IMR-90 (cell line): ENCODE measurements at regions not wholly inside any gene's neighbourhood (a gene's known extent, or its start where the extent isn't known, plus 50 kb on each side); places are given as distances from the start of the nearest gene placed in this dataset.

ENCODE experiments used
- ATAC-seq: fragments of 200-7000 bp; cut with Tn5 transposase; 2 replicates; pipeline ENCODE4 v1.9.1; 2020; ENCODE audit warnings: low read depth, mild to moderate bottlenecking, moderate library complexity
- BruUV-seq: library from RNA; stranded (reverse); fragments of 400-500 nt; replicated peaks from 2 replicates; lab custom pipeline; 2021; lab: Mats Ljungman, UMichigan
- CTCF ChIA-PET: fragments of 300-600 bp; formaldehyde crosslinking; extraction: SDS; loops from one replicate; lab custom pipeline; 2021; ENCODE audit warnings: antibody characterized with exemption; lab: Yijun Ruan, JAX
- POLR2A ChIA-PET: fragments of 300-600 bp; sonication (Branson Sonifier 250); formaldehyde crosslinking; loops from one replicate; lab custom pipeline; 2022; ENCODE audit warnings: antibody characterized with exemption; ENCODE audit not compliant: unreplicated experiment; lab: Charles Lee
- DNase-seq: peaks from one replicate; pipeline ENCODE4 v3.0.0; 2013
- H2AFZ ChIP-seq: replicated peaks from 2 replicates; pipeline ENCODE3; 2013; ENCODE audit warnings: low read length, mild to moderate bottlenecking; ENCODE audit not compliant: poor library complexity
- H2AK5ac ChIP-seq: 2 replicates; pipeline ENCODE4 v1.6.1; 2013; ENCODE audit warnings: low read depth, low read length, inconsistent platforms
- H2AK9ac ChIP-seq: replicated peaks from 2 replicates; pipeline ENCODE3; 2013; ENCODE audit warnings: mild to moderate bottlenecking, low read depth, low read length, moderate library complexity; ENCODE audit not compliant: poor library complexity
- H2BK120ac ChIP-seq: 2 replicates; pipeline ENCODE4 v1.6.1; 2013; ENCODE audit warnings: low read depth, low read length, inconsistent platforms
- H2BK15ac ChIP-seq: 3 replicates; pipeline ENCODE4 v1.6.1; 2013; ENCODE audit warnings: low read depth, low read length, inconsistent platforms
- H2BK20ac ChIP-seq: 2 replicates; pipeline ENCODE4 v1.6.1; 2013; ENCODE audit warnings: low read depth, mild to moderate bottlenecking, inconsistent platforms, low read length, moderate library complexity
- H2BK5ac ChIP-seq: 2 replicates; pipeline ENCODE4 v1.6.1; 2013; ENCODE audit warnings: mild to moderate bottlenecking, low read depth, low read length, inconsistent platforms; ENCODE audit not compliant: poor library complexity, severe bottlenecking
- H3K14ac ChIP-seq: replicated peaks from 2 replicates; pipeline ENCODE4 v1.6.1; 2013; ENCODE audit warnings: low read depth, low read length, inconsistent platforms
- H3K18ac ChIP-seq: 2 replicates; pipeline ENCODE4 v1.6.1; 2013; ENCODE audit warnings: low read depth, low read length, control low read depth
- H3K23ac ChIP-seq: 2 replicates; pipeline ENCODE4 v1.6.1; 2013; ENCODE audit warnings: low read depth, low read length, inconsistent platforms
- H3K27ac ChIP-seq: 2 replicates; pipeline ENCODE4 v1.5.1; 2013; ENCODE audit warnings: mild to moderate bottlenecking, control low read depth, low read length; ENCODE audit not compliant: insufficient read depth
- H3K27me3 ChIP-seq: 2 replicates; pipeline ENCODE4 v1.6.1; 2013; ENCODE audit warnings: low read length; ENCODE audit not compliant: control insufficient read depth, insufficient read depth
- H3K36me3 ChIP-seq: 2 replicates; pipeline ENCODE4 v1.6.1; 2013; ENCODE audit warnings: low read length, mixed read lengths; ENCODE audit not compliant: control insufficient read depth, insufficient read depth
- H3K4ac ChIP-seq: 2 replicates; pipeline ENCODE4 v1.6.1; 2013; ENCODE audit warnings: low read depth, low read length, inconsistent platforms
- H3K4me1 ChIP-seq: 2 replicates; pipeline ENCODE4 v1.6.1; 2013; ENCODE audit warnings: low read length, mixed read lengths; ENCODE audit not compliant: control insufficient read depth, insufficient read depth
- H3K4me2 ChIP-seq: 2 replicates; pipeline ENCODE4 v1.6.1; 2013; ENCODE audit warnings: low read depth, mild to moderate bottlenecking, control low read depth, low read length, moderate library complexity
- H3K4me3 ChIP-seq: 2 replicates; pipeline ENCODE4 v1.5.1; 2013; ENCODE audit warnings: low read depth, mild to moderate bottlenecking, control low read depth, low read length, moderate library complexity; ENCODE audit not compliant: insufficient read depth
- H3K56ac ChIP-seq: 2 replicates; pipeline ENCODE4 v1.6.1; 2013; ENCODE audit warnings: low read length, inconsistent platforms; ENCODE audit not compliant: insufficient read depth; ENCODE audit errors: extremely low read depth
- H3K79me1 ChIP-seq, 2 experiments: 2 replicates each; pipeline ENCODE4 v1.6.1; 2013; ENCODE audit warnings: low read length in 2 of 2, inconsistent platforms in 1 of 2, low read depth in 1 of 2
- H3K9ac ChIP-seq: 2 replicates; pipeline ENCODE4 v1.6.1; 2013; ENCODE audit warnings: low read depth, low read length, control low read depth
- H3K9me1 ChIP-seq: 2 replicates; pipeline ENCODE4 v1.6.1; 2013; ENCODE audit warnings: low read length, inconsistent platforms; ENCODE audit not compliant: insufficient read depth
- H3K9me3 ChIP-seq: 2 replicates; pipeline ENCODE4 v1.6.1; 2013; ENCODE audit warnings: low read length; ENCODE audit not compliant: control insufficient read depth, insufficient read depth
- H4K20me1 ChIP-seq: 2 replicates; pipeline ENCODE4 v1.6.1; 2013; ENCODE audit warnings: low read length, inconsistent platforms; ENCODE audit not compliant: insufficient read depth
- H4K5ac ChIP-seq: 2 replicates; pipeline ENCODE4 v1.6.1; 2013; ENCODE audit warnings: mild to moderate bottlenecking, low read depth, low read length, control low read depth
- H4K8ac ChIP-seq, 2 experiments: 2 replicates each; pipeline ENCODE4 v1.6.1; 2013; ENCODE audit warnings: low read depth in 2 of 2, low read length in 2 of 2, control low read depth in 1 of 2, inconsistent platforms in 1 of 2
- H4K91ac ChIP-seq: 2 replicates; pipeline ENCODE4 v1.6.1; 2013; ENCODE audit warnings: low read depth, low read length, inconsistent platforms; ENCODE audit not compliant: insufficient read depth
- BHLHE40 ChIP-seq: fragments of 150-350 bp; IDR thresholded peaks from 2 replicates; pipeline ENCODE4 v1.6.1; 2016; ENCODE audit warnings: mild to moderate bottlenecking, low read depth, low read length
- CEBPB ChIP-seq: IDR thresholded peaks from 2 replicates; pipeline ENCODE4 v1.6.1; 2012; ENCODE audit warnings: low read depth, low read length, improper control_type of control experiment
- CHD1 ChIP-seq: IDR thresholded peaks from 2 replicates; pipeline ENCODE4 v1.6.1; 2012; ENCODE audit warnings: low read depth, low read length, improper control_type of control experiment
- MAFK ChIP-seq: IDR thresholded peaks from 2 replicates; pipeline ENCODE4 v1.6.1; 2012; ENCODE audit warnings: low read depth, low read length, improper control_type of control experiment
- MAZ ChIP-seq: IDR thresholded peaks from 2 replicates; pipeline ENCODE4 v1.6.1; 2012; ENCODE audit warnings: low read depth, mild to moderate bottlenecking, low read length, improper control_type of control experiment, moderate library complexity, borderline replicate concordance
- MXI1 ChIP-seq: IDR thresholded peaks from 2 replicates; pipeline ENCODE4 v1.6.1; 2012; ENCODE audit warnings: low read depth, mild to moderate bottlenecking, low read length, moderate library complexity, borderline replicate concordance
- NFE2L2 ChIP-seq: fragments of 150-350 bp; IDR thresholded peaks from 2 replicates; pipeline ENCODE4 v1.6.1; 2016; ENCODE audit warnings: low read depth, mild to moderate bottlenecking, low read length
- POLR2A ChIP-seq: IDR thresholded peaks from 2 replicates; pipeline ENCODE4 v1.6.1; 2012; ENCODE audit warnings: mild to moderate bottlenecking, low read depth, low read length
- RAD21 ChIP-seq: IDR thresholded peaks from 2 replicates; pipeline ENCODE4 v1.6.1; 2012; ENCODE audit warnings: low read length, improper control_type of control experiment
- RCOR1 ChIP-seq: IDR thresholded peaks from 2 replicates; pipeline ENCODE4 v1.6.1; 2012; ENCODE audit warnings: mild to moderate bottlenecking, low read length, improper control_type of control experiment; ENCODE audit not compliant: insufficient replicate concordance
- RFX5 ChIP-seq: IDR thresholded peaks from 2 replicates; pipeline ENCODE4 v1.8.0; 2012; ENCODE audit warnings: low read depth, mild to moderate bottlenecking, low read length, moderate library complexity
- SMC3 ChIP-seq: fragments of 150-350 bp; IDR thresholded peaks from 2 replicates; pipeline ENCODE4 v1.6.1; 2016; ENCODE audit warnings: low read depth, mild to moderate bottlenecking, antibody characterized with exemption, low read length, moderate library complexity
- WGBS, 2 experiments: methylation state at CpG; one replicate each; pipeline versions ENCODE4 v1.1.5 to v1.1.7; 2013; ENCODE audit warnings: missing lambda C conversion rate in 2 of 2; ENCODE audit not compliant: insufficient read length in 1 of 2; ENCODE audit errors: extremely low coverage in 2 of 2; 5-methylcytosine and 5-hydroxymethylcytosine counted together
- dilution Hi-C: fragments of 300-500 bp; cut with HindIII; formaldehyde crosslinking; loops from one replicate; pipeline ENCODE4 v1.14.3; 2018; ENCODE audit warnings: low sequenced_read_pairs; ENCODE audit not compliant: unreplicated experiment
- in situ Hi-C: fragments of 300-500 bp; cut with MboI; formaldehyde crosslinking; loops from 3 replicates; pipeline ENCODE4 v1.14.3; 2019; ENCODE audit warnings: low sequenced_read_pairs, inconsistent platforms, mixed read lengths
- intact Hi-C: fragments of 100-400 bp; cut with micrococcal nuclease; formaldehyde crosslinking; loops from 2 replicates; pipeline ENCODE4 v1.10.0; 2022
- TF ChIP-seq, protein P1 (sequence below): fragments of 150-350 bp; IDR thresholded peaks from 2 replicates; pipeline ENCODE4 v1.6.1; 2017; ENCODE audit warnings: mild to moderate bottlenecking, antibody characterized with exemption, low read length, low read depth
- TF ChIP-seq, protein P2 (sequence below): fragments of 150-350 bp; IDR thresholded peaks from 2 replicates; pipeline ENCODE4 v1.6.1; 2016; ENCODE audit warnings: low read depth, mild to moderate bottlenecking, low read length, moderate library complexity, borderline replicate concordance
- TF ChIP-seq, protein P3 (sequence below): conservative IDR thresholded peaks from 2 replicates; pipeline ENCODE4 v1.5.1; 2012; ENCODE audit warnings: mild to moderate bottlenecking, low read depth, low read length, improper control_type of control experiment

DNA sequence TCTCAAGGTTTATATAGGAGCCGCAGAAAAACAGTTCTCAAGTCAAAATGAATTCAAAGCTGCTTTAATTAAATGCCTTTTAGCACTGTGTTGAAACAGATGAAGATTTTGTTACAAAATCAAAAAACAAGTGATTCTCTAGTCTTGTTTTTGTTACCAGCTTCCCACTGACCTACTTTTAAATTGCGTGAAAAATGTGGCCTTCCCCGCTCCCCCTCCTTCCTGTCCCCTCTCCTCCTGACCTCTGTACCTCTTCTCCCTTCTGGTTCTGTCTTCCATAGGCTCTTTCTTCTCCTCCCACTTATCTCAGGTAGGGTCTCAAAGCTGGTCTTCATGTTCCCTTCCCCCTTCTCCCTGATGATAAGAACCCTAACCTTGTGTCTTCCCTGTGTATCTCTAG is 90.0 kb upstream of the MDM1 start:
- H3K18ac ChIP-seq, result no peak overlapping the region
- intact Hi-C loops, result no loop called here
- H3K14ac ChIP-seq, result no peak overlapping the region
- no peak overlapping the region for H2AFZ ChIP-seq
- H3K4me3 ChIP-seq, result no peak overlapping the region
- no peak overlapping the region; the same call in 1 of the 2 replicates for H2AK5ac ChIP-seq
- H3K9me3 ChIP-seq, result no peaks in the 10 kb centered on the region
- no TSS peak for BruUV-seq
- no peaks in the 10 kb centered on the region for H3K36me3 ChIP-seq
- ChIA-PET CTCF (no interaction called here), POLR2A (no interaction called here)
- no peak for TF ChIP-seq RCOR1
- no peak for TF ChIP-seq CHD1
- TF ChIP-seq MAZ, result no peak
- TF ChIP-seq POLR2A, result no peak
- no peak for TF ChIP-seq RFX5
- TF ChIP-seq CEBPB, result no peak
- no peak for TF ChIP-seq MAFK
- TF ChIP-seq, protein P1, sequence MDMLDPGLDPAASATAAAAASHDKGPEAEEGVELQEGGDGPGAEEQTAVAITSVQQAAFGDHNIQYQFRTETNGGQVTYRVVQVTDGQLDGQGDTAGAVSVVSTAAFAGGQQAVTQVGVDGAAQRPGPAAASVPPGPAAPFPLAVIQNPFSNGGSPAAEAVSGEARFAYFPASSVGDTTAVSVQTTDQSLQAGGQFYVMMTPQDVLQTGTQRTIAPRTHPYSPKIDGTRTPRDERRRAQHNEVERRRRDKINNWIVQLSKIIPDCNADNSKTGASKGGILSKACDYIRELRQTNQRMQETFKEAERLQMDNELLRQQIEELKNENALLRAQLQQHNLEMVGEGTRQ, result no peak
- TF ChIP-seq SMC3, result no peak
- no peak for TF ChIP-seq BHLHE40
- TF ChIP-seq, protein P2, sequence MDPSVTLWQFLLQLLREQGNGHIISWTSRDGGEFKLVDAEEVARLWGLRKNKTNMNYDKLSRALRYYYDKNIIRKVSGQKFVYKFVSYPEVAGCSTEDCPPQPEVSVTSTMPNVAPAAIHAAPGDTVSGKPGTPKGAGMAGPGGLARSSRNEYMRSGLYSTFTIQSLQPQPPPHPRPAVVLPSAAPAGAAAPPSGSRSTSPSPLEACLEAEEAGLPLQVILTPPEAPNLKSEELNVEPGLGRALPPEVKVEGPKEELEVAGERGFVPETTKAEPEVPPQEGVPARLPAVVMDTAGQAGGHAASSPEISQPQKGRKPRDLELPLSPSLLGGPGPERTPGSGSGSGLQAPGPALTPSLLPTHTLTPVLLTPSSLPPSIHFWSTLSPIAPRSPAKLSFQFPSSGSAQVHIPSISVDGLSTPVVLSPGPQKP, result no peak
- TF ChIP-seq MXI1, result no peak
- no peak for TF ChIP-seq NFE2L2
- no peak for TF ChIP-seq RAD21
- TF ChIP-seq, protein P3, sequence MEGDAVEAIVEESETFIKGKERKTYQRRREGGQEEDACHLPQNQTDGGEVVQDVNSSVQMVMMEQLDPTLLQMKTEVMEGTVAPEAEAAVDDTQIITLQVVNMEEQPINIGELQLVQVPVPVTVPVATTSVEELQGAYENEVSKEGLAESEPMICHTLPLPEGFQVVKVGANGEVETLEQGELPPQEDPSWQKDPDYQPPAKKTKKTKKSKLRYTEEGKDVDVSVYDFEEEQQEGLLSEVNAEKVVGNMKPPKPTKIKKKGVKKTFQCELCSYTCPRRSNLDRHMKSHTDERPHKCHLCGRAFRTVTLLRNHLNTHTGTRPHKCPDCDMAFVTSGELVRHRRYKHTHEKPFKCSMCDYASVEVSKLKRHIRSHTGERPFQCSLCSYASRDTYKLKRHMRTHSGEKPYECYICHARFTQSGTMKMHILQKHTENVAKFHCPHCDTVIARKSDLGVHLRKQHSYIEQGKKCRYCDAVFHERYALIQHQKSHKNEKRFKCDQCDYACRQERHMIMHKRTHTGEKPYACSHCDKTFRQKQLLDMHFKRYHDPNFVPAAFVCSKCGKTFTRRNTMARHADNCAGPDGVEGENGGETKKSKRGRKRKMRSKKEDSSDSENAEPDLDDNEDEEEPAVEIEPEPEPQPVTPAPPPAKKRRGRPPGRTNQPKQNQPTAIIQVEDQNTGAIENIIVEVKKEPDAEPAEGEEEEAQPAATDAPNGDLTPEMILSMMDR, result no peak
- WGBS, 2 experiments, result 93% methylated on average over 2 of the region's 3 CpGs; no CpG with 5 or more reads in 1 of the 2 experiments
- ATAC-seq, result no peak
- H3K4me1 ChIP-seq, result peaks cover 12% of the 10 kb centered on the region
- no peak overlapping the region for H2BK20ac ChIP-seq
- H4K91ac ChIP-seq, result no peak overlapping the region
- no peak overlapping the region for H3K56ac ChIP-seq
- H4K8ac ChIP-seq, result no peak overlapping the region
- no peak overlapping the region for H2BK120ac ChIP-seq
- no peak overlapping the region for H2BK5ac ChIP-seq
- H3K79me1 ChIP-seq, result no peaks in the 10 kb centered on the region
- peaks cover 5% of the 10 kb centered on the region for H3K9me1 ChIP-seq
- no peak overlapping the region for H3K27ac ChIP-seq
- no peaks in the 10 kb centered on the region for H3K27me3 ChIP-seq
- H2BK15ac ChIP-seq, result no peak overlapping the region; the same call in 2 of the 3 replicates
- H3K4ac ChIP-seq, result no peak overlapping the region
- in situ Hi-C loops, result no loop called here
- no peaks in the 10 kb centered on the region for H4K20me1 ChIP-seq
- no peak overlapping the region for H3K9ac ChIP-seq
- no peak overlapping the region for H4K5ac ChIP-seq
- H3K4me2 ChIP-seq, result no peak overlapping the region
- no peak for DNase-seq
- H2AK9ac ChIP-seq, result no peak overlapping the region
- dilution Hi-C loops, result no loop called here
- H3K23ac ChIP-seq, result no peak overlapping the region
